ENCODE measurements at regions not wholly inside any gene's neighbourhood (a gene's known extent, or its start where the extent isn't known, plus 50 kb on each side); places are given as distances from the start of the nearest gene placed in this dataset.

DNA sequence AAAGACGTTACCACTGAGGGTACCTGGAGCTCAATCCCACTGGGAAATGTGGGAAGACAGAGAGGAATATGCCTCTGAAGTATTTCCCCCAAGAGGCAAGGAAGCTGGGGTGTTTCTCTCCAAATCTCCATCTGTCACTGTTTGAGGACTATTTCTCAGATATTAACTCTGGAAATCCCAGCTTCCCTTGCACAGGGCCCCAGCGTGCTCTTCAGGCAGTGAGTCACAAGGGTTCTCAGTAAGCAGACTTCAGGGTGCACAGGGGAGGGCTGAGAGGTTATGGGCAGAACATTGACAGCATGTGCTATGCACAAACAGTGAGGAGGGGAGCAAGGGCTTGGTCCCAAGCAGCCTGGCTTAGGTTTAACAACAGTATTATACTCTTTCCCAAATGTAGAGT, 60.9 kb upstream of the EED start:
- TF ChIP-seq, protein P1, sequence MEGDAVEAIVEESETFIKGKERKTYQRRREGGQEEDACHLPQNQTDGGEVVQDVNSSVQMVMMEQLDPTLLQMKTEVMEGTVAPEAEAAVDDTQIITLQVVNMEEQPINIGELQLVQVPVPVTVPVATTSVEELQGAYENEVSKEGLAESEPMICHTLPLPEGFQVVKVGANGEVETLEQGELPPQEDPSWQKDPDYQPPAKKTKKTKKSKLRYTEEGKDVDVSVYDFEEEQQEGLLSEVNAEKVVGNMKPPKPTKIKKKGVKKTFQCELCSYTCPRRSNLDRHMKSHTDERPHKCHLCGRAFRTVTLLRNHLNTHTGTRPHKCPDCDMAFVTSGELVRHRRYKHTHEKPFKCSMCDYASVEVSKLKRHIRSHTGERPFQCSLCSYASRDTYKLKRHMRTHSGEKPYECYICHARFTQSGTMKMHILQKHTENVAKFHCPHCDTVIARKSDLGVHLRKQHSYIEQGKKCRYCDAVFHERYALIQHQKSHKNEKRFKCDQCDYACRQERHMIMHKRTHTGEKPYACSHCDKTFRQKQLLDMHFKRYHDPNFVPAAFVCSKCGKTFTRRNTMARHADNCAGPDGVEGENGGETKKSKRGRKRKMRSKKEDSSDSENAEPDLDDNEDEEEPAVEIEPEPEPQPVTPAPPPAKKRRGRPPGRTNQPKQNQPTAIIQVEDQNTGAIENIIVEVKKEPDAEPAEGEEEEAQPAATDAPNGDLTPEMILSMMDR (conservative IDR thresholded peaks at IDR 0.05; ENCODE audit: low read length): no peak
- no peak for TF ChIP-seq EZH2phosphoT487 (IDR thresholded peaks at IDR 0.05; ENCODE audit: borderline replicate concordance, low read depth, low read length)

Data from OCI-LY7 (cell line).